ENCODE measurements at regions not wholly inside any gene's neighbourhood (a gene's known extent, or its start where the extent isn't known, plus 50 kb on each side); places are given as distances from the start of the nearest gene placed in this dataset.
A peak's percentile ranks its signal among the peaks of the same experiment; 100 is the strongest.

- TF ChIP-seq CTCF (IDR thresholded peaks at IDR 0.05; ENCODE audit: low read length), result peak; percentile 57
- no peak for TF ChIP-seq EZH2 (IDR thresholded peaks at IDR 0.05; ENCODE audit: borderline replicate concordance, low read length)
Observed at GRCh38 chr14:85195872-85196477, 334.0 kb upstream of the FLRT2 start.
